SK-N-SH (cell line): ENCODE measurements at regions not wholly inside any gene's neighbourhood (a gene's known extent, or its start where the extent isn't known, plus 50 kb on each side); places are given as distances from the start of the nearest gene placed in this dataset.

Experiments used
- CTCF ChIA-PET: fragments of 300-600, 350-600 bp; formaldehyde crosslinking; extraction: SDS; loops from one replicate; lab custom pipeline; 2021; lab: Yijun Ruan, JAX
- POLR2A ChIA-PET: fragments of 350-600 bp; sonication (Branson Sonifier 250); formaldehyde crosslinking; extraction: SDS; loops from one replicate; lab custom pipeline; 2020; ENCODE audit warnings: antibody characterized with exemption, inconsistent platforms; lab: Yijun Ruan, JAX
- DNase-seq: peaks from one replicate; pipeline ENCODE4 v3.0.0; 2012
- H2AFZ ChIP-seq: fragments of 200-600 bp; sonication (generic); 2 replicates; pipeline ENCODE4 v1.8.1; 2016; ENCODE audit warnings: antibody characterized with exemption, mild to moderate bottlenecking, low read depth
- H3F3A ChIP-seq: fragments of 200-600 bp; sonication (generic); replicated peaks from 2 replicates; pipeline ENCODE3; 2016; ENCODE audit warnings: antibody characterized with exemption, mild to moderate bottlenecking; ENCODE audit not compliant: insufficient read depth
- H3K27ac ChIP-seq, 2 experiments: fragments of 200-500 bp in 1 of 2; fragments of 200-600 bp in 1 of 2; sonication (Bioruptor generic) in 1 of 2; sonication (generic), shearing (Covaris generic) in 1 of 2; 2 replicates each; pipeline versions ENCODE4 v1.5.1 to v1.6.1; 2014 to 2016; ENCODE audit warnings: low read depth in 2 of 2, inconsistent platforms in 1 of 2, low read length in 1 of 2, mild to moderate bottlenecking in 1 of 2, mixed read lengths in 1 of 2
- H3K27me3 ChIP-seq: fragments of 200-600 bp; sonication (generic), shearing (Covaris generic); 2 replicates; pipeline ENCODE4 v1.6.1; 2016; ENCODE audit warnings: mixed run types; ENCODE audit not compliant: insufficient read depth
- H3K36me3 ChIP-seq, 2 experiments: fragments of 200-500 bp in 1 of 2; fragments of 200-600 bp in 1 of 2; sonication (Bioruptor generic) in 1 of 2; sonication (generic) in 1 of 2; replicated peaks in 1 of 2; 2 replicates each; pipeline versions ENCODE3 to v1.5.1; 2014 to 2016; ENCODE audit warnings: low read length in 1 of 2, mild to moderate bottlenecking in 1 of 2; ENCODE audit not compliant: insufficient read depth in 2 of 2, control insufficient read depth in 1 of 2
- H3K4me1 ChIP-seq, 2 experiments: fragments of 200-500 bp in 1 of 2; fragments of 200-600 bp in 1 of 2; sonication (Bioruptor generic) in 1 of 2; sonication (generic), shearing (Covaris generic) in 1 of 2; 2 replicates each; pipeline versions ENCODE4 v1.5.1 to v1.6.1; 2014 to 2016; ENCODE audit warnings: low read depth in 1 of 2, low read length in 1 of 2, mixed run types in 1 of 2; ENCODE audit not compliant: insufficient read depth in 2 of 2, control insufficient read depth in 1 of 2
- H3K4me2 ChIP-seq: fragments of 200-600 bp; sonication (generic), shearing (Covaris generic); 2 replicates; pipeline ENCODE4 v1.6.1; 2017; ENCODE audit warnings: mixed run types
- H3K4me3 ChIP-seq, 2 experiments: fragments of 200-500 bp in 1 of 2; fragments of 200-600 bp in 1 of 2; sonication (Bioruptor generic) in 1 of 2; sonication (generic), shearing (Covaris generic) in 1 of 2; 2 replicates each; pipeline versions ENCODE4 v1.5.1 to v1.8.1; 2014 to 2016; ENCODE audit warnings: low read depth in 2 of 2, inconsistent platforms in 1 of 2, low read length in 1 of 2, mild to moderate bottlenecking in 1 of 2, mixed read lengths in 1 of 2, moderate library complexity in 1 of 2
- H3K79me2 ChIP-seq: fragments of 200-600 bp; sonication (generic); 2 replicates; pipeline ENCODE4 v1.8.1; 2017; ENCODE audit warnings: mild to moderate bottlenecking; ENCODE audit not compliant: insufficient read depth
- H3K9ac ChIP-seq: fragments of 200-600 bp; sonication (generic); 2 replicates; pipeline ENCODE4 v1.6.1; 2017; ENCODE audit warnings: mixed run types
- H3K9me2 ChIP-seq: fragments of 200-600 bp; sonication (generic); 2 replicates; pipeline ENCODE4 v1.6.1; 2017; ENCODE audit warnings: mixed run types
- H3K9me3 ChIP-seq: fragments of 200-600 bp; sonication (generic); 2 replicates; pipeline ENCODE4 v1.6.1; 2017; ENCODE audit warnings: mixed run types, mild to moderate bottlenecking, moderate library complexity
- H4K20me1 ChIP-seq: fragments of 200-600 bp; sonication (generic); 2 replicates; pipeline ENCODE4 v1.6.1; 2017; ENCODE audit warnings: mild to moderate bottlenecking, mixed run types; ENCODE audit not compliant: insufficient read depth
- CTCF ChIP-seq: fragments of 200-600 bp; sonication (generic); IDR thresholded peaks from 2 replicates; pipeline ENCODE4 v1.6.1; 2017; ENCODE audit warnings: antibody characterized with exemption, mild to moderate bottlenecking, moderate library complexity
- FOSL2 ChIP-seq: IDR thresholded peaks from 2 replicates; pipeline ENCODE4 v1.4.0; 2012; ENCODE audit warnings: low read depth, mild to moderate bottlenecking, moderate library complexity, borderline replicate concordance
- GATA2 ChIP-seq: sonication (generic); formaldehyde crosslinking; IDR thresholded peaks from 2 replicates; pipeline ENCODE4 v1.5.0; 2020; ENCODE audit warnings: mild to moderate bottlenecking, missing genetic modification reagents
- JUND ChIP-seq: IDR thresholded peaks from 2 replicates; pipeline ENCODE4 v1.4.0; 2012
- MAX ChIP-seq: IDR thresholded peaks from 2 replicates; pipeline ENCODE4 v1.4.0; 2012; ENCODE audit warnings: low read depth
- NRF1 ChIP-seq: IDR thresholded peaks from 2 replicates; pipeline ENCODE4 v1.6.1; 2012; ENCODE audit warnings: low read depth, mild to moderate bottlenecking, low read length
- PBX3 ChIP-seq: IDR thresholded peaks from 2 replicates; pipeline ENCODE4; 2012
- RCOR1 ChIP-seq: fragments of 150-350 bp; IDR thresholded peaks from 2 replicates; pipeline ENCODE4 v1.6.1; 2017; ENCODE audit warnings: antibody characterized with exemption, low read length
- REST ChIP-seq: IDR thresholded peaks from 2 replicates; pipeline ENCODE4 v1.6.1; 2012; ENCODE audit warnings: mild to moderate bottlenecking, low read depth, low read length, moderate library complexity
- SIN3A ChIP-seq: IDR thresholded peaks from 2 replicates; pipeline ENCODE4 v1.6.1; 2012; ENCODE audit warnings: low read depth, mild to moderate bottlenecking, low read length, moderate library complexity, borderline replicate concordance
- TEAD4 ChIP-seq: IDR thresholded peaks from 2 replicates; pipeline ENCODE4 v1.4.0; 2012; ENCODE audit warnings: mild to moderate bottlenecking, borderline replicate concordance; ENCODE audit not compliant: insufficient read depth
- YY1 ChIP-seq: IDR thresholded peaks from 2 replicates; pipeline ENCODE4 v1.4.0; 2012; ENCODE audit warnings: low read depth, mild to moderate bottlenecking
- WGBS: methylation state at CpG from one replicate; pipeline ENCODE4 v1.1.6; 2017; ENCODE audit warnings: low lambda C conversion rate; 5-methylcytosine and 5-hydroxymethylcytosine counted together

GRCh38 chr2:103292573-103292972 is 530.7 kb downstream of the TMEM182 start:
- Histone ChIP-seq H3K27ac (no peak overlapping the region), H3K4me1 (no peaks in the 10 kb centered on the region), H3K9me2 (no peaks in the 10 kb centered on the region), H3K27me3 (peaks cover 12% of the 10 kb centered on the region; the same call in 1 of the 2 replicates), H4K20me1 (no peaks in the 10 kb centered on the region), H2AFZ (no peak overlapping the region), H3K79me2 (no peaks in the 10 kb centered on the region), H3F3A (no peaks in the 10 kb centered on the region), H3K4me2 (no peak overlapping the region), H3K36me3 (no peaks in the 10 kb centered on the region), H3K9ac (no peak overlapping the region), H3K9me3 (no peaks in the 10 kb centered on the region), H3K4me3 (no peak overlapping the region)
- TF ChIP-seq RCOR1 (no peak), PBX3 (no peak), REST (no peak), YY1 (no peak), MAX (no peak), TEAD4 (no peak), FOSL2 (no peak), GATA2 (no peak), NRF1 (no peak), JUND (no peak), CTCF (no peak), SIN3A (no peak)
- 5% methylated on average over 6 of the region's 6 CpGs for WGBS
- no peak for DNase-seq
- ChIA-PET POLR2A (no interaction called here), CTCF (no interaction called here)
